ENCODE measurements at regions not wholly inside any gene's neighbourhood (a gene's known extent, or its start where the extent isn't known, plus 50 kb on each side); places are given as distances from the start of the nearest gene placed in this dataset.
A peak's percentile ranks its signal among the peaks of the same experiment; 100 is the strongest.

DNA sequence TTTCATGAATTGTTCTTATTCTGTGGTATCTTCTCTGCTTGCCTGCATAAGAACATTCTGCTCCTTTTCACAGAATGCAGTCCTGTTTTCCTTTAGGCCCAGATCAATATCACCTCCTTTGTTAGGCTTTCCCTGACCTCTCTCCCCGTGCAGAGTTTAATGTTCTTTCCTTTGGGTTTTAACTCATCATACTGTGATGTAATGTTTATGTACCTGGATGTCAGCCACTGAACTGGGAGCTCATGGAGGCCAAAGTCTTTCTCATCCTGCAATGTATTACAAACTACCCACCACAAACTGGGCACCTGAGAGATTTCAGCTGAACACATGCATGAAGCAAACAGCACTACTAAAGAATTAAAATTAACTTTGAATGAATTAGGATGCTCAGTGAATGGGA, 192.8 kb upstream of the RORA start:
- DNase-seq (ENCODE audit: low spot score): peak; percentile 78
- peak; percentile 80 for ATAC-seq

DNA sequence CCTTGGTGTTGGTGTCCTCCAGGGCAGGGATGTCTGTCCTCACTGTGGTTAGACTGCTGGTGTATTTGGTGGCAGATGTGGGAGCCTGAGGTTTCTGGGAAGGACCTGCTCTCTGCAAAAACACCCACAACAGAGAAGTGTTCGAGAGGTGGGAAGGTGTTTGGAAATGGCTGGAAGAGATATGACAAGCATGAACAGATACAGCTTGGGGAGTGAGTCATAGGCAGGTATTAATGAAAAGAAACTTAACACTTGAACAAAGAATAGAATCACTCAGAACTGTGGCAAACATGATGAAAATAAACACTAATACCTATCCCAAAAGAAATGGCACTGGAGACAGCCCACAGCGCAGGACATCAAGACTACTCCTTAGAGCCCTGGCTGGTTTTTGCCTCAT, 192.4 kb upstream of the RORA start:
- DNase-seq (ENCODE audit: low spot score) (no peak), ATAC-seq (peak; percentile 6)

DNA sequence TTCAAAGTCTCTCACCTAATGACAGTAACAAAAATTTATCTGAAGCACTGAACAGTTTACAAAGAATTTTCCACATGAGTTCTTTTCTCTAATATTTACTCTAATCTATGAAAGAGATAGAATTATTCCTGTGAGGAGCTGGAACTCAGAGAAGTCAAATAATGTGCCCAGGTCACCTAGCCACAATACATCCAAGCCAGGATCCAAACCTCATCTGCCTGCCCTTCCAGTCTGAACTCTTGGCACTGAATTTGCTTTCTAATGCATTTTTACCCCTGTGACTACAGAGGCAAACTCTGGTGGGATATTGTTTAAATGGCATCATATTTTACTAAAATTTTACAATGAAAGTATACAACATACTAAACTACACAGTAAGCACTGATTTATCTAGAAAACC, 191.4 kb upstream of the RORA start:
- peak; percentile 57 for ATAC-seq
- no peak for DNase-seq (ENCODE audit: low spot score)

DNA sequence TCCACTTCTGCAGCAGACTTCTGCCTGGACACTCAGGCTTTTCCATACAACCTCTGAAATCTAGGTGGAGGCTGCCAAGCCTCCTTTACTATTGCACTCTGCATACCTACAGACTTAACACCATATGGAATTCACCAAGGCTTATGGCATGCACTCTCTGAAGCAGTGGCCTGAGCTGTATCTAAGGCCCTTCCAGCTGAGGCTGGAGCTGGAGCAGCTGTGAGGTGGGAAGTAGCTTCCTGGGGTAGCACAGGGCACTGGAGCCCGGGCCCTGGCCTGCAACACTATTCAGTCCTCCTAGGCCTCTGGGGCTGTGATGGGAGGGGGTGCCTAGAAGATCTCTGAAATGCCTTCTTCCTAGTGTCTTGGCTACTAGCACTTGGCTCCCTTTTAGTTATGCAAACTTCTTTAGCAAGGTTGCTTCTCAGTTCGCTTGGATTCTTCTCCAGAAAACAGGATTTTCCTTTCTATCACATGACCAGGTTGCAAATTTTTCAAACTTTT, 186.6 kb upstream of the RORA start:
- DNase-seq (ENCODE audit: low spot score) (no peak), ATAC-seq (no peak)

DNA sequence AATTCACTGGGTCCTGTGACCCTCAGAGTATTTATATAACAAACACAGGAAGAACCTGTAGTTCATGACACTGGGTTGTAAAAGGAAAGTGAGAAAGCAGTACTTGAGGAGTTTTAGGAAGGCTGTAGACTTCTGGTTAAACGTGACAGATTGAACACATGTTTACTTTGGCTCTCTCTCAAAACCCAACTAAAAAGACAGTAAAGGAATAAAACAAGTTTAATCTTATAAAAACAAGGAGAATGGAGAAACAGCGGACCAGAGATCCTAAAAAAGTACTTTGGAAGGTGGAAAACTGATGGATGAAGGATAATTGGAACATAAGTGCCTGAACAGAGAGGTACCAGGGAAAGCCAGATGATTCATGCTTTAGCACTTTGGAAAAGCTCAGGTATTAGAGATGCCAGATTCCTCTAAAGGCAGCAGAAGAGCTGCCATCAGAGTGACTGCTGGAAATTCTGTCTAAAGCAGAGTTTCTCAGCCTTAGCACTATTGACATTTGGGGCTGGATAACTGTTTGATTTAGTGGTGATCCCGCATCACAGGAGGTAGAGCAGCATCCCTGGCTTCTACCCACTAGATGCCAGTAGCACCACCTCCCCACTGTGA, 182.9 kb upstream of the RORA start:
- DNase-seq (ENCODE audit: low spot score) (no peak), ATAC-seq (peak; percentile 12)

DNA sequence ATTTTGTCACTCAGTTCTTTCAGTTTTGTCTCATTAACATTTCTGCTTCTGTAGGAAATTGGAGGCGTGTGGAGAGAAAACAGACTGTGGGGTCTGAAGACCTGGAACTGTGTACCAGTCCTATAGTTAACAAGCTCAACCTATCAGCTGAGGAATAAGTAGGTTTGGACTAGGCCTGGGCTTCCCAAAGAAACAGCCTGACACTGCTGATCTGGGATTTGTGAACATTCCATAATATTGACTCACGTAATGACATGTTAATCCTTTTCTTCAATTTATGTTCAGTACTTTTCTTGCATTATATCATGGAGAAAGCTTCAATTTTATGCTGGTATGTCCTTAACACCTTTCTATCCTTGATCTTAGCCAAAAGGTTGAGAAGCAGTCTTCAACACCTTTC, 181.6 kb upstream of the RORA start:
- ATAC-seq (no peak), DNase-seq (ENCODE audit: low spot score) (no peak)

DNA sequence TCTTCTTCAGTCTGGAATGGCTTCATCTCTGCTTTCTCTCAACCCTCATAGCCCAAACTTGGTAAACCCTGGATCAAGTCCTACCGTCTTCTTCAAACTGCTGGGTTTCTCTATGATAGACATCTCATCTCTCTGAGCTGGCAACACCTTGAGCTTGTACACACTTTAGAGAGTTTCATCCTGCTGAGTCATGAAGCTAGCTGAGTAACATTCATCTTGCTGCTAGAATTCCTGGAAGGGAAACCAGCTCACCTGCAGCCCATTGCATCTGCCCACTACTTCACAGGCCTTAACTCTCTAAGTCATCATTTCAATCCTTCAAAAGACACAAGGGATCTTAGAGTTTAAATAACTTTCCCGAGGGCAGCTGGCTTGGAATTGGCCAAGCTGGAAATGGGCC, 175.5 kb upstream of the RORA start:
- ATAC-seq: peak; percentile 46

DNA sequence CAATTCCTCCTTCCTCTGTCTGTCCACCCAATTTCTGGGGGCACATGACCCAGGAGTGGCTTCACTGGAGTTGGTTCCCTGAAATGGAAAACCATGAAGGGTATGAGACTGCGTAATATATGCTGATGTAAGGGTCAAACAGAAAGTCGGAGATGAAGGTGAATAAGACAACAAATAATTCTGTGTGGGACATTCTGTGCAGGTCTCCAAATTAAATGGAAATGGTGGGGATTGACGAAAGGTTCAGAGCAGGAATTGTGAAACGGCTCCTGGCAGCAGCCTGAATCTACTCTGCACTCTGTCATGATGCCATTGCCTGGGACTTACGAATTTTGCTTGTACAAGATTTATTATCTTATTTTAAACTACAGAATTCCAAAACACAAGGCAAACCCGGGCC, 174.8 kb upstream of the RORA start:
- peak; percentile 78 for DNase-seq (ENCODE audit: low spot score)
- ATAC-seq: peak; percentile 63

More for the DNA sequence above, 175.5 kb upstream of the RORA start:
- DNase-seq (ENCODE audit: low spot score): no peak

DNA sequence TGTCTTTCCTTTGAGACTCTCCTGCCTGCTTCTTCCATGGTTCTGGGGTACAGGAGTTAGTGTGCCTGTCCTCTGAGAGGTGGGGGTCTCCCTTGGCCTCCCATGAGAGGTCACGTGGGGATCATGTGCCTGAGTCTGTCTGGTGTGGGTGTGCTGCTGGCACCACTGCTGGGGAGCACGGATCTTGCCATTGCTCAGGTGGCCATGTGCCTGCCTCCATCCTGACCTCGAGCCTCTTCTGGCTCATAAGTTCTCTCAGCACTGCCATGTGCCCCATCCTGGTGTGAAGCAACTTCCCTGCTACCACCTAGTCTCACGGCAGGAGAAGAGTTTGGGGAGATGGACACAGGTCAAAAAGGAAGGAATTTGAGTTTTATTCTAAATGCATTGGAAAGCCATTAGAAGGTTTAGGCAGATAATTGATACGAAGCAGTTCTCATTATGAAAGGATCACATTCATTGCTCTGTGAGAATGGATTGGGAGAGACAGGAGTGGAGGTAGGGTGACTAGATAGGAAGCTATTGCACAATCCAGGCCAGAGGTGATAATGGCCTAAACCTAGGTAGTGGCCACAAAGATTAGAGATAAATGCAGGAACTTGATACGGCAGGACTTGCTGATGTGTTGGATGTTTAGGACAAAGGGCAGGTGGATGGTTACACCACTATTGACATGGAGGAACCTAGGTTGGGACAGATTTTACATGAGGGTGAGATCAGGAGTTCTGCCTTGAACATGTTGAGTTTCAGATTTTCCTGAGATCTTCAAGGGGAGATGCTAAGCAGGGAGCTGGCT, 173.0 kb upstream of the RORA start:
- peak; percentile 74 for ATAC-seq

DNA sequence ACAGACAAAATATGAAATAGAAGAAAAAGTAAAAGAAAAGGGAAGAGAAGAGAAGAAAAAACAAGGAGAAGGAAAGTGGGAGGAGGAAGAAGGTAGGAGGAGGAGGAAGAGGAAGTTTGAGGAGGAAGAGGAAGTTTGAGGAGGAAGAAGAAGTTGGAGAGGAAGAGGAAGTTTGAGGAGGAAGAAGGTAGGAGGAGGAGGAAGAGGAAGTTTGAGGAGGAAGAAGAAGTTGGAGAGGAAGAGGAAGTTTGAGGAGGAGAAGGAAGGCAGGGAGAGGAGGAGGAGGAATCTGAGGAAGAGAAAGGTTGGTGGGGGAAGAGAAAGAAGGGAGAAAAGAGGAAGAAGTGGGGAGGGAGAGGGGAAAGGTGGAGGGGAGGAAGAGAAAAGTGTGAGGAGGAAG, 169.2 kb upstream of the RORA start:
- ATAC-seq: no peak
- DNase-seq (ENCODE audit: low spot score): no peak

More for the DNA sequence above, 173.0 kb upstream of the RORA start:
- DNase-seq (ENCODE audit: low spot score): peak; percentile 81

DNA sequence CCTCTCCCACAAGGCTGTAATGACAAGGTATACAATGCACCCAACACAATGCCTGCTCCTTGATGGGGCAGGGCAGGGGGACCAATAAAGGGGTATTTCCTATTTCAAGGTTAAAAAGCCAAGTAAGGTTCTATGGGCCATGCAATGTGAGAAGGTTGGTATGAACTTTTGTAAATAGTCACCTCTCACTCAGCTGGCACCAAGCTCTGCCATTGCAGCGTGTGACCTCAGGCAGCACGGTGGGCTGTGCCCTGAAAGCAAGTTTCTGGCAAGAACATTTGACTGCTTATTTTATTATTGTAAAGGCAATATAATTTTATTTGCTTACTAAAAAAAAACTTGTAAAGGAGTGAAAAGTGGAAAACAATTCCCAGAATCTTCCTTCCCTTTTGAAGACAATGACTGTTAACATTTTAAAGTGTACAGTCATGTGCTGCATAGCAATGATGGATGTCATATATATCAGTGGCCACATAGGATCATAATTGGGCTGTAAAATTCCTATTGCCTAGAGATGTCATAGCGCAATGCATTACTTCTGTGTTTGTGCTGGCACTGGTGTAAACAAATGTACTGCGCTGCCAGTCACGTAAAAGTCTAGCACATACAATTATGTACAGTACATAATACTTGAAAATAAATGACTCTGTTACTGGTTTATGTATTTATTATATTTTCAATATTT, 167.3 kb upstream of the RORA start:
- DNase-seq (ENCODE audit: low spot score) (peak; percentile 65), ATAC-seq (peak; percentile 89)

DNA sequence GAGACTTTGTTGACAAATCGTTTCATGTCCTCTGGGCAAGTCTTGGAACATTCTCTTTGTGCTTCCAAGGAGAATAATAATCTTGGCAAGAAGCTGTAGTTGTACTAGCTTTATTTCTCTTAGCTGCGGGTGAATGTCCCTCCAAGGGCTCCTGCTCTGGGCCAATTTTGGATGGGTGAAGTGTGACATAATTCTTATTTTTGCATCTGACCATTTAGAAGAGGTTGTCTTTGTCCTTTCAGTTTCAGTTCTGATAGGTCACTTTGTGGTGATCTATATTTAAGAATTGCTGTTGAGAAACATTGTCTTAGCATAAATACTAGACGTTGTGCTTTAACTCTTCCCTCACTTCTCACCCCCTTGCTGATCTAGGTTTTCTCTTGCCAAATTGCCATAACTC, 164.8 kb upstream of the RORA start:
- ATAC-seq (peak; percentile 63), DNase-seq (ENCODE audit: low spot score) (no peak)

DNA sequence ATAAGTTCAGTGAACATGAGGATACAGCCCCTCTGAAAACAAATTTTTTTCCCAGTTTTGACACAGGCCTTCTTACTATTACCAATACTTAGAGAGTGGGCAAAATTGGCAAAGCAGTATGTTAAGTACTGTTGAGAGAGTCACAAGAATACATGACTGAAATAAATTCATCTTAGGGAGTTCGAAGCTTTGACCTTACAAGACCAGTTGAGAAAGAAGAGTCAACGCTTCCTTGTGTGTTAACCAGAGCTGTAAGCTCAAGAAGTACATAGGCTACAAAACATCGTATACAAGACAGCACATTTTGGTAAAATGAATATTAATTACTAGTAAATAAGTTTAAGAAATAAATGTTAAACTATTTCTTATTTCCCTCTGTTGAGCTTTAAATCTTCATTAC, 164.4 kb upstream of the RORA start:
- ATAC-seq (no peak), DNase-seq (ENCODE audit: low spot score) (no peak)

DNA sequence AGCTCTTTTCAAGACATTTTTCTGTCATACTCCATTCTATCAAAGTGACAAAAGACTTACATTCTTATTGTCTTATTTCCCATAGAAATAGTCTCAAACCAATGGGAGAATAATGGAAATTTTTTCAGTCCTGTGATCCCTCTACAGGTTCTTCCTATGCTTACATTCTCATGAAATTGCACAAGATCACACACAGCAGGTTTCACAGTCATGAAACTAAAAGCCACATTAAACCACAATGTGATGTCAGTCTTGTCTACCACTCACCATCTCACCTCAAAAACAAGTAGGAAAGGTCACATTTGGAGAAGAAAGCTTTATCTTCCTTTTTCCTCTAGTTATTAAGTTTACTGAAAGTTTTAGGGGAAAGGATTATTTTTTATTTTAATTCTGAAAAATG, 161.0 kb upstream of the RORA start:
- ATAC-seq: peak; percentile 64

DNA sequence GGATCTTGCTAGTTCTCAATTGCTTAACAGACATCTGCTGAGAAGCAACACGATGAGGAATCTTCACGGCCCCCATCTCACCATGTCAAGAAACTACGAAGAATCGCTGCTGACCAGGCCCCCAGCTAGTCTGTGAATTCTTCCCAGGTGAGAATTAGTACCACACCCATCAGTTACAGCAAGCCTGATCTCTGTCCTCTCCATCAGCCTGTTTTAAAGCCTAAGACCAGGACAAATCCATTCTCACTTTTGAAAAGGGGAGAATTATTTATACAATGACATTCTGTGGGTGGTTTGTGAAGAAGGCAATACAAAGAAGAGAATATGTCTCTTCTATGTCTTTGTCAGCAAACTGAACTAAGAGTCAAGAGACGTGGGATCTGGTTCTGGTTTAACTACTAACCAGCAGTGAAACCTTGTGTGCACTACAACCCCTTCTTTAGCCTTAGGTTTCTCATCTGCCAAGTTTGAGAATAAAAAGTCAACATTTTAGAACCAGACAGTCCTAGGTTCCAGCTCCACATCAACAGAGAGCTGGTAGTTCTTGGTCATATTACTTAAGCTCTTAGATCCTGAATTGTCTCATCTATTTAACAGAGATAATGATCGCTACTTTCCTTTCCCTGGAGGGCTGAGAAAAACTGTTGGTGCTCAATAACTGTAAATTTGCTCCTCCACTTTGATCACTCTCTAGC, 160.4 kb upstream of the RORA start:
- peak; percentile 70 for ATAC-seq
- DNase-seq (ENCODE audit: low spot score): no peak

More for the DNA sequence above, 161.0 kb upstream of the RORA start:
- no peak for DNase-seq (ENCODE audit: low spot score)

DNA sequence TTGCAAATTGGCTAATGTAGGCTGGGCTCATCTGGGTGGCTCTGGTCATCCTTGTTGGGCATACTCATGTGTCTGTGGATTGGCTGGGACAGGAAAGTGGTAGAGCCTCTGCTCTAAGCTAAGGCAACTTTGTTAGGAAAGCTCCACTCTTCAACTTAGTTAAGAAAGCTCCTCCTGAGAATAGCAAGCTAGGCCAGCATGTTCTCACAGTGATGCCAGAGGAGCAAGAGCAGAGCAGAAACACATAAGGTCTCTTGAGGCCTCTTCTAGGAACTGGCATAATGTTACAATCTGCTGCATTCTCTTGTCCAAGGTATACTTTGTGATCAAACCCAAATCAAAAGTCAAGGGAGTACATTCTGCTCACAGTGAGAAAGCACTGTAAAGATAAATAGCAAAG, 158.6 kb upstream of the RORA start:
- ATAC-seq: no peak
- DNase-seq (ENCODE audit: low spot score): no peak

DNA sequence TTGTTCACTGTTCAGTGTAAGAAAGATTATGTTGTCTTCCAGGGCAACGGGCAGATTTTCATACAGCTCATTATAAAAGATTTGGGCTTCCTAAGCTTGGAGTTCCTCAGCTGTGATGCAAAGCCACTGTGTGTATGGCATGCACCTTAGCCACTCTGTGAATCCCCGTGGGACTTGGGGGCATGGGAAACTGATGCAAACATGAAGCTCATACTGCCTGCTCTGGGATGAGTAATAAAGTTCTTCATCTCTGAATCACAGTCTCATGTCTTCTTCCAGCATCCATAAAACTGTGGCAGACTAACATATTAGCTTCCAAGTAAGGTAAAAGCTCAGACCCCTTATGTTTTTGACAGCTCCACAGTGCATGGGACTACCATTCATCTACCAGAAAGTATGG, 154.3 kb upstream of the RORA start:
- DNase-seq (ENCODE audit: low spot score) (no peak), ATAC-seq (no peak)

DNA sequence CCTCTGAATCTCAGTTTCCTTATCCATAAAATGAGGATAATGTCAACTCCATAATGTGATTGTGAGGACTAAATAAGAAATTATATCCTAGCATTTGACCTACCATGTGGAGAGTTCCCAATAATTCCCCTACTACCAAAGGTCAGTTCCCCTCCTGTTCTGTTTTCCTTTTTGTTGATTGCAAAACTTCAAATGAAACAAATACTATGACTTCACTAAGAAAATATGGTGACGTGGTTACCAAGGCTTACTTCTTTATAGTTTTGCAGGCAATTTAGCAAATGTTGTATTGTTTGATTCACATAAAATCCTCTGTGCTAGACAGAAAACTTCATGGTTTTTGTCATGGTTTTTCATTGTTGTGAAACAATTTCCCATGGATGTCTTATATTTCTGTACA, 153.8 kb upstream of the RORA start:
- peak; percentile 12 for ATAC-seq
- DNase-seq (ENCODE audit: low spot score): no peak

DNA sequence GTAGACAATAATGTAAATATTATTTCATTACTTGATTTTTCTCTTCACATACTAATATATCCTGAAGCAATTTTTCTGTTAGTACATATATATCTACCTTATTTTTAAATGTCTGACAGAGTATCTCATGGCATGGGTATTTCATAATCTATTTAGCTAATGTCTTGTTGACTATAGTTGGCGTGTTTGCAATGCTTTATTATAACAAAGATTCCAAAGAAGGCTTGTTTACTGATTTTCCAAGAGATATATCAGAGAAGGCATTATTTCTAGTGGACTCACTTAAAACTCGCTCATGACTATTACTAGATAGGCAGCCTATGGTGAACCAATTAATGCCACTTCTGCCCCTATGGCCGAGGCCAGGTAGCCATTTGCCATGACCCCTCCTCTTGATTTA, 152.4 kb upstream of the RORA start:
- ATAC-seq (no peak), DNase-seq (ENCODE audit: low spot score) (no peak)

DNA sequence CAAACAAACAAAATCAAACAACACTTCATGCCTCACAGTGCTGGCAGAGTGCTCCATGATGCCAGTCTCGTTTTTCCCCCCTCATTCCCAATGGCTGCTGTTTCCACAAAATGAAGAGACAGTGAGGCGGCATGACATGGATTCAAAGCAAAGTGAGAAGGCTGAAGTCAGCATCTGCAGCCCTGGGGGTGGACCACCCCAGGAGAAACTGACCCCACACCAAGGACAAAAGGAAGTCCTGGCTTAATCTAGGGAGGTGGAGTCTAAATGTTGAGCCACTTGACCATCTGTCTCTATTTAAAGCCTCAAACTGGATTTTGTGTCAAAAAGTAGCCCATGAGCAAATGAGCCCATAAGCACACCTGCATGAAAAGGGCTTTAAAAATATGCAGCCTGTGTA, 151.2 kb upstream of the RORA start:
- DNase-seq (ENCODE audit: low spot score) (no peak), ATAC-seq (no peak)

DNA sequence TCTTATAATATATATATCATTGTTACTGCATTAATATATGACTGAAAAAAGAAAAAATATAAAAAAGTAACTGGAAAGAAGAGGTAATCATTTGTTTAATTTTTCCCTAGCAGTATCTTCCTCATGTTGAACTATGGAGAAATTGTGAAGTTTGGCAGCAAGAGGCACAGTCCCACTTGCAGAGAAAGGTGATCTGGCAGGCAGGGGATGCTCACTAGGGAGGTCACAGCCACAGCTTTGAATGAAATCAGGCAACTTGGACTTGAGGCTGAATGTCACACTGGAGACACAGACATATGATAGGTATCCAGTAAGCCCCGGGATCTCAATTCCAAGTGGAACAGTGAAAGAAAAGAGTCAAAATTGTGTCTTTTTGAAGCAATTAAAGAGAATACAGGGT, 149.9 kb upstream of the RORA start:
- ATAC-seq (peak; percentile 69), DNase-seq (ENCODE audit: low spot score) (no peak)

Data from left lobe of liver (tissue), 2 donors.